B cell (primary cell): ENCODE measurements at regions not wholly inside any gene's neighbourhood (a gene's known extent, or its start where the extent isn't known, plus 50 kb on each side); places are given as distances from the start of the nearest gene placed in this dataset.

Experiments used
- ATAC-seq: fragments of 200-7000 bp; cut with Tn5 transposase; one replicate; pipeline ENCODE4 v1.10.0; 2021; ENCODE audit warnings: low read depth, mild to moderate bottlenecking, moderate number of reproducible peaks, moderate library complexity
- CTCF ChIA-PET: fragments of 350-600 bp; sonication (Branson Sonifier 250); formaldehyde crosslinking; loops from one replicate; lab custom pipeline; 2021; ENCODE audit warnings: antibody characterized with exemption, inconsistent platforms; lab: Charles Lee
- POLR2A ChIA-PET: fragments of 350-600 bp; sonication (Branson Sonifier 250); formaldehyde crosslinking; loops from one replicate; lab custom pipeline; 2021; ENCODE audit warnings: antibody characterized with exemption; lab: Charles Lee
- DNase-seq: peaks from one replicate; pipeline ENCODE4 v3.0.0; 2013
- H2AFZ ChIP-seq: 2 replicates; pipeline ENCODE4 v1.6.1; 2012; ENCODE audit warnings: mild to moderate bottlenecking, low read depth, low read length; ENCODE audit not compliant: insufficient read depth, poor library complexity, severe bottlenecking
- H3K27ac ChIP-seq, 2 donors: 1 replicate in 1 of 2; 2 replicates in 1 of 2; pipeline ENCODE4 v1.5.1; 2012 to 2013; ENCODE audit warnings: low read length in 2 of 2, mild to moderate bottlenecking in 2 of 2, moderate library complexity in 1 of 2
- H3K27me3 ChIP-seq, 4 experiments: fragments of 200-600 bp in 1 of 4; sonication (generic) in 1 of 4; replicated peaks in 1 of 4; 1 replicate in 2 of 4; 2 replicates in 2 of 4; pipeline versions ENCODE4 v1.6.1 to v1.7.0; 2013 to 2016; ENCODE audit warnings: low read length in 3 of 4, mild to moderate bottlenecking in 2 of 4, mixed read lengths in 1 of 4, moderate library complexity in 1 of 4; ENCODE audit not compliant: insufficient read depth in 4 of 4, control insufficient read depth in 3 of 4; ENCODE audit errors: control extremely low read depth in 1 of 4
- H3K36me3 ChIP-seq, 2 experiments: replicated peaks in 1 of 2; 1 replicate in 1 of 2; 2 replicates in 1 of 2; pipeline versions ENCODE4 v1.6.1 to v1.7.1; 2013; ENCODE audit warnings: low read length in 1 of 2; ENCODE audit not compliant: insufficient read depth in 2 of 2, control insufficient read depth in 1 of 2; ENCODE audit errors: control extremely low read depth in 1 of 2, extremely low read depth in 1 of 2
- H3K4me1 ChIP-seq, 2 donors: fragments of 200-600 bp in 1 of 2; sonication (generic) in 1 of 2; 1 replicate in 1 of 2; 2 replicates in 1 of 2; pipeline versions ENCODE4 v1.5.1 to v1.6.1; 2013 to 2017; ENCODE audit warnings: low read length in 2 of 2; ENCODE audit not compliant: control insufficient read depth in 2 of 2, insufficient read depth in 2 of 2
- H3K4me2 ChIP-seq: replicated peaks from 2 replicates; pipeline ENCODE3; 2012; ENCODE audit warnings: mild to moderate bottlenecking, low read depth, low read length; ENCODE audit not compliant: poor library complexity, severe bottlenecking
- H3K4me3 ChIP-seq, 5 experiments: fragments of 200-600 bp in 1 of 5; sonication (generic) in 1 of 5; 1 replicate in 3 of 5; 2 replicates in 2 of 5; pipeline versions ENCODE4 v1.5.1 to v1.7.0; 2011 to 2016; ENCODE audit warnings: low read length in 4 of 5, mild to moderate bottlenecking in 4 of 5, low read depth in 2 of 5, control low read depth in 1 of 5, moderate library complexity in 1 of 5; ENCODE audit not compliant: insufficient read depth in 1 of 5; ENCODE audit errors: control extremely low read depth in 1 of 5, extremely low read depth in 1 of 5
- H3K79me2 ChIP-seq: fragments of 200-600 bp; sonication (generic); one replicate; pipeline ENCODE4 v1.6.0; 2016; ENCODE audit warnings: low read length; ENCODE audit not compliant: control insufficient read depth, insufficient read depth
- H3K9ac ChIP-seq: fragments of 200-600 bp; sonication (generic); 2 replicates; pipeline ENCODE4 v1.6.1; 2017; ENCODE audit warnings: mild to moderate bottlenecking, low read length, moderate library complexity
- H3K9me3 ChIP-seq, 3 donors: one replicate each; pipeline versions ENCODE4 v1.6.1 to v1.7.1; 2013; ENCODE audit warnings: low read length in 2 of 3; ENCODE audit not compliant: control insufficient read depth in 2 of 3, insufficient read depth in 1 of 3; ENCODE audit errors: control extremely low read depth in 1 of 3
- H4K20me1 ChIP-seq: 2 replicates; pipeline ENCODE4 v1.6.0; 2012; ENCODE audit warnings: mild to moderate bottlenecking, low read length; ENCODE audit not compliant: insufficient read depth, control insufficient read depth, poor library complexity, severe bottlenecking
- H3K27ac Mint-ChIP-seq: one replicate; pipeline ENCODE4 v1.8.0; 2021; ENCODE audit warnings: mixed read lengths
- H3K27me3 Mint-ChIP-seq: one replicate; pipeline ENCODE4 v1.8.0; 2021; ENCODE audit warnings: mixed read lengths
- H3K4me1 Mint-ChIP-seq: one replicate; pipeline ENCODE4 v1.8.0; 2021; ENCODE audit warnings: mixed read lengths
- H3K4me3 Mint-ChIP-seq: one replicate; pipeline ENCODE4 v1.8.0; 2021; ENCODE audit warnings: mixed read lengths
- H3K9me3 Mint-ChIP-seq: one replicate; pipeline ENCODE4 v1.8.0; 2022; ENCODE audit warnings: mixed read lengths; ENCODE audit not compliant: insufficient read depth
- CTCF ChIP-seq: fragments of 200-600 bp; IDR thresholded peaks from one replicate; pipeline ENCODE4 v1.8.0; 2022; ENCODE audit warnings: antibody characterized with exemption, mild to moderate bottlenecking
- EZH2 ChIP-seq: IDR thresholded peaks from 2 replicates; pipeline ENCODE4 v1.6.1; 2012; ENCODE audit warnings: borderline replicate concordance, low read depth, mild to moderate bottlenecking, moderate library complexity, low read length; ENCODE audit not compliant: insufficient read depth, poor library complexity, severe bottlenecking
- intact Hi-C: fragments of 100-400 bp; cut with micrococcal nuclease; formaldehyde crosslinking; loops from one replicate; pipeline ENCODE4 v1.10.0; 2022

GRCh38 chr4:31390849-31391248, 670.7 kb downstream of the PCDH7 start:
- no peaks in the 10 kb centered on the region for H3K9me3 ChIP-seq
- POLR2A ChIA-PET, result no interaction called here
- CTCF ChIA-PET, result no interaction called here
- H3K27me3 Mint-ChIP-seq, result no peaks in the 10 kb centered on the region
- intact Hi-C loops, result no loop called here
- H2AFZ ChIP-seq, result no peak overlapping the region
- H3K79me2 ChIP-seq, result no peaks in the 10 kb centered on the region
- H4K20me1 ChIP-seq, result no peaks in the 10 kb centered on the region
- H3K27me3 ChIP-seq, result no peaks in the 10 kb centered on the region
- H3K4me2 ChIP-seq, result no peak overlapping the region
- no peak overlapping the region for H3K9ac ChIP-seq
- no peaks in the 10 kb centered on the region for H3K9me3 Mint-ChIP-seq
- no peak overlapping the region for H3K27ac ChIP-seq
- TF ChIP-seq EZH2, result no peak
- TF ChIP-seq CTCF, result no peak
- H3K4me3 ChIP-seq, result no peak overlapping the region
- no peak overlapping the region for H3K27ac Mint-ChIP-seq
- no peaks in the 10 kb centered on the region for H3K4me1 ChIP-seq
- H3K4me3 Mint-ChIP-seq, result no peak overlapping the region
- no peaks in the 10 kb centered on the region for H3K4me1 Mint-ChIP-seq
- ATAC-seq (no peak), DNase-seq (no peak)
- no peaks in the 10 kb centered on the region for H3K36me3 ChIP-seq

GRCh38 chr4:31391976-31392375, 671.8 kb downstream of the PCDH7 start:
- Mint-ChIP-seq H3K9me3 (no peaks in the 10 kb centered on the region), H3K4me3 (no peak overlapping the region), H3K4me1 (no peaks in the 10 kb centered on the region), H3K27ac (no peak overlapping the region), H3K27me3 (no peaks in the 10 kb centered on the region)
- Histone ChIP-seq H3K27me3 (no peaks in the 10 kb centered on the region), H3K36me3 (no peaks in the 10 kb centered on the region), H2AFZ (no peak overlapping the region), H3K4me1 (no peaks in the 10 kb centered on the region), H3K9me3 (no peaks in the 10 kb centered on the region), H4K20me1 (no peaks in the 10 kb centered on the region), H3K79me2 (no peaks in the 10 kb centered on the region), H3K9ac (no peak overlapping the region), H3K4me2 (no peak overlapping the region), H3K27ac (no peak overlapping the region), H3K4me3 (no peak overlapping the region)
- intact Hi-C loops, result no loop called here
- DNase-seq (no peak), ATAC-seq (no peak)
- CTCF ChIA-PET, result no interaction called here
- POLR2A ChIA-PET, result no interaction called here
- no peak for TF ChIP-seq CTCF
- TF ChIP-seq EZH2, result no peak
